GM19025 (cell line): ENCODE measurements at regions not wholly inside any gene's neighbourhood (a gene's known extent, or its start where the extent isn't known, plus 50 kb on each side); places are given as distances from the start of the nearest gene placed in this dataset.
"Not testable (repeated sequence)": the region's sequence is repeated elsewhere in the genome, so short reads cannot be mapped to it uniquely, and the experiment has no call there.

Source experiments
- ATAC-seq: cut with Tn5 transposase; IDR thresholded peaks from one replicate; pipeline ENCODE4 v1.9.1; 2021; ENCODE audit warnings: mild to moderate bottlenecking, low read depth, moderate library complexity; ENCODE audit not compliant: unreplicated experiment

- ATAC-seq, result no peak
These were observed 468.7 kb upstream of the ID4 start for GRCh38 chr6:19368511-19368910.

GRCh38 chr6:19369785-19370184, 467.4 kb upstream of the ID4 start:
- no peak for ATAC-seq

- ATAC-seq, result no peak
These were observed 466.3 kb upstream of the ID4 start for GRCh38 chr6:19370831-19371230.

- ATAC-seq, result no peak
These were observed 461.6 kb upstream of the ID4 start for GRCh38 chr6:19375613-19376012.

- ATAC-seq, result no peak
These were observed 459.4 kb upstream of the ID4 start for GRCh38 chr6:19377722-19378121.

GRCh38 chr6:19380293-19380692, 456.9 kb upstream of the ID4 start:
- ATAC-seq, result no peak

GRCh38 chr6:19382676-19383075, 454.5 kb upstream of the ID4 start:
- ATAC-seq, result no peak

- no peak for ATAC-seq
These were observed 445.2 kb upstream of the ID4 start for GRCh38 chr6:19391926-19392325.

GRCh38 chr6:19394051-19394450, 443.1 kb upstream of the ID4 start:
- ATAC-seq, result no peak

GRCh38 chr6:19394687-19395086, 442.5 kb upstream of the ID4 start:
- ATAC-seq, result no peak

- ATAC-seq, result no peak
These were observed 441.9 kb upstream of the ID4 start for GRCh38 chr6:19395316-19395715.

GRCh38 chr6:19399406-19399805, 437.8 kb upstream of the ID4 start:
- ATAC-seq, result no peak

GRCh38 chr6:19404884-19405283, 432.3 kb upstream of the ID4 start:
- not testable (repeated sequence) for ATAC-seq

GRCh38 chr6:19408331-19408730, 428.8 kb upstream of the ID4 start:
- ATAC-seq, result no peak

- ATAC-seq, result no peak
These were observed 426.7 kb upstream of the ID4 start for GRCh38 chr6:19410481-19410880.

- ATAC-seq, result no peak
These were observed 423.8 kb upstream of the ID4 start for GRCh38 chr6:19413323-19413722.

- no peak for ATAC-seq
These were observed 421.4 kb upstream of the ID4 start for GRCh38 chr6:19415605-19416326.

GRCh38 chr6:19416811-19417210, 420.4 kb upstream of the ID4 start:
- no peak for ATAC-seq

GRCh38 chr6:19417713-19418112, 419.5 kb upstream of the ID4 start:
- ATAC-seq, result no peak

GRCh38 chr6:19424853-19425252, 412.3 kb upstream of the ID4 start:
- ATAC-seq, result no peak

- no peak for ATAC-seq
These were observed 409.6 kb upstream of the ID4 start for GRCh38 chr6:19427548-19427947.

GRCh38 chr6:19432966-19433498, 404.1 kb upstream of the ID4 start:
- ATAC-seq, result no peak

GRCh38 chr6:19434065-19434464, 403.1 kb upstream of the ID4 start:
- ATAC-seq, result no peak
